HepG2 (cell line): ENCODE measurements at regions not wholly inside any gene's neighbourhood (a gene's known extent, or its start where the extent isn't known, plus 50 kb on each side); places are given as distances from the start of the nearest gene placed in this dataset.

ENCODE experiments used
- ATAC-seq: fragments of 200-7000 bp; cut with Tn5 transposase; 3 replicates; pipeline ENCODE4 v1.9.1; 2020; ENCODE audit warnings: mild to moderate bottlenecking, moderate library complexity
- BruUV-seq: library from RNA; stranded (reverse); fragments of 400-500 nt; replicated peaks from 2 replicates; lab custom pipeline; 2021; lab: Mats Ljungman, UMichigan
- CTCF ChIA-PET: fragments of 300-600 bp; formaldehyde crosslinking; extraction: SDS; loops from one replicate; lab custom pipeline; 2021; ENCODE audit warnings: low total read pairs, inconsistent platforms, low intra/inter-chr PET ratio; lab: Yijun Ruan, JAX
- POLR2A ChIA-PET: fragments of 350-600 bp; sonication (Branson Sonifier 250); formaldehyde crosslinking; loops from one replicate; lab custom pipeline; 2020; ENCODE audit warnings: antibody characterized with exemption, inconsistent platforms; lab: Yijun Ruan, JAX
- DNase-seq: peaks from one replicate; pipeline ENCODE4 v3.0.0-alpha.2; 2015; ENCODE audit warnings: low spot score
- FAIRE-seq: peaks from 3 replicates; lab custom pipeline; 2011; peaks lifted over from hg19 to GRCh38; lab: Jason Lieb, UNC
- H2AFZ ChIP-seq: one replicate; pipeline ENCODE4 v1.6.1; 2011; ENCODE audit warnings: low read length, inconsistent platforms
- H3K27ac ChIP-seq: fragments of 300-600 bp; 3 replicates; pipeline ENCODE4 v1.8.0; 2011; ENCODE audit warnings: mixed run types, mild to moderate bottlenecking, mixed read lengths, low read length, inconsistent platforms; ENCODE audit not compliant: insufficient read depth; ENCODE audit errors: extremely low read length
- H3K27me3 ChIP-seq, 2 experiments: fragments of 200-600 bp in 1 of 2; 2 replicates in 1 of 2; 3 replicates in 1 of 2; pipeline versions ENCODE4 v1.6.0 to v1.8.0; 2011; ENCODE audit warnings: low read length in 2 of 2, mild to moderate bottlenecking in 2 of 2, moderate library complexity in 2 of 2, inconsistent platforms in 1 of 2; ENCODE audit not compliant: insufficient read depth in 2 of 2, control insufficient read depth in 1 of 2
- H3K36me3 ChIP-seq, 2 experiments: fragments of 200-600 bp in 1 of 2; replicated peaks in 1 of 2; 2 replicates in 1 of 2; 3 replicates in 1 of 2; pipeline versions ENCODE4 v1.5.1 to v1.8.0; 2011; ENCODE audit warnings: low read length in 2 of 2, inconsistent platforms in 1 of 2; ENCODE audit not compliant: insufficient read depth in 2 of 2, control insufficient read depth in 1 of 2
- H3K4me1 ChIP-seq: 2 replicates; pipeline ENCODE4 v1.5.1; 2012; ENCODE audit warnings: low read length, inconsistent platforms; ENCODE audit not compliant: insufficient read depth
- H3K4me2 ChIP-seq: 2 replicates; pipeline ENCODE4 v1.6.0; 2011; ENCODE audit warnings: low read depth, low read length, inconsistent platforms
- H3K4me3 ChIP-seq, 3 experiments: fragments of 200-600 bp in 1 of 3; sonication (generic), shearing (Covaris generic) in 1 of 3; replicated peaks in 1 of 3; 2 replicates each; pipeline ENCODE4 v1.5.1; 2011 to 2016; ENCODE audit warnings: low read length in 3 of 3, inconsistent platforms in 2 of 3, low read depth in 2 of 3, mild to moderate bottlenecking in 2 of 3, control low read depth in 1 of 3, mixed read lengths in 1 of 3; ENCODE audit not compliant: insufficient read depth in 1 of 3
- H3K79me2 ChIP-seq: one replicate; pipeline ENCODE4 v1.6.1; 2011; ENCODE audit warnings: low read length, inconsistent platforms; ENCODE audit not compliant: insufficient read depth
- H3K9ac ChIP-seq: 2 replicates; pipeline ENCODE4 v1.6.0; 2011; ENCODE audit warnings: mild to moderate bottlenecking, low read depth, low read length, inconsistent platforms; ENCODE audit not compliant: insufficient read depth
- H3K9me3 ChIP-seq: 2 replicates; pipeline ENCODE4 v1.5.1; 2012; ENCODE audit warnings: mild to moderate bottlenecking, low read length
- H4K20me1 ChIP-seq: 2 replicates; pipeline ENCODE4 v1.6.0; 2011; ENCODE audit warnings: inconsistent platforms, mild to moderate bottlenecking, low read length, moderate library complexity; ENCODE audit not compliant: insufficient read depth
- MEIS1 ChIP-seq: sonication (generic); formaldehyde crosslinking; IDR thresholded peaks from 2 replicates; pipeline ENCODE4 v1.9.0; 2021; ENCODE audit warnings: mild to moderate bottlenecking, missing genetic modification reagents, moderate library complexity, borderline replicate concordance
- NCOA2 ChIP-seq: sonication (generic); formaldehyde crosslinking; IDR thresholded peaks from 2 replicates; pipeline ENCODE4 v1.8.0; 2022; ENCODE audit warnings: inconsistent platforms
- NR1H2 ChIP-seq: sonication (generic); formaldehyde crosslinking; IDR thresholded peaks from 2 replicates; pipeline ENCODE4 v1.8.1; 2022; ENCODE audit warnings: low read depth, missing genetic modification reagents, borderline replicate concordance
- PHF8 ChIP-seq: sonication (generic); formaldehyde crosslinking; IDR thresholded peaks from 2 replicates; pipeline ENCODE4 v1.5.0; 2020; ENCODE audit warnings: missing genetic modification reagents
- PPARG ChIP-seq: conservative IDR thresholded peaks from 2 replicates; pipeline ENCODE4 v1.6.1; 2016; ENCODE audit warnings: missing biosample characterization, missing genetic modification reagents
- SP2 ChIP-seq: sonication (generic); formaldehyde crosslinking; IDR thresholded peaks from 2 replicates; pipeline ENCODE4 v1.5.1; 2020; ENCODE audit warnings: mild to moderate bottlenecking, missing genetic modification reagents
- ZBTB8A ChIP-seq: sonication (generic); formaldehyde crosslinking; IDR thresholded peaks from 2 replicates; pipeline ENCODE4 v1.4.0; 2020; ENCODE audit warnings: mild to moderate bottlenecking, low read depth, missing genetic modification reagents, borderline replicate concordance
- ZMYM4 ChIP-seq: sonication (generic); formaldehyde crosslinking; IDR thresholded peaks from 2 replicates; pipeline ENCODE4 v1.8.1; 2023; ENCODE audit warnings: mild to moderate bottlenecking, missing genetic modification reagents
- ZNF335 ChIP-seq: sonication (generic); formaldehyde crosslinking; IDR thresholded peaks from 2 replicates; pipeline ENCODE4 v1.4.0; 2020; ENCODE audit warnings: missing genetic modification reagents
- ZNF720 ChIP-seq: sonication (generic); formaldehyde crosslinking; IDR thresholded peaks from 2 replicates; pipeline ENCODE4 v1.4.0; 2020; ENCODE audit warnings: missing genetic modification reagents
- WGBS: methylation state at CpG from one replicate; pipeline ENCODE4 v1.1.6; 2017; ENCODE audit warnings: low lambda C conversion rate; 5-methylcytosine and 5-hydroxymethylcytosine counted together
- in situ Hi-C: cut with HindIII; loops from 2 replicates; pipeline ENCODE4 v1.10.0; 2017; ENCODE audit warnings: low pct_unique_long_range_greater_than_20kb; ENCODE audit not compliant: extremely low pct_ligation_motif_present
- intact Hi-C: fragments of 100-400 bp; cut with micrococcal nuclease; formaldehyde crosslinking; loops from one replicate; pipeline ENCODE4 v1.10.0; 2022; ENCODE audit not compliant: unreplicated experiment
- TF ChIP-seq, protein P1 (sequence below): sonication (generic); formaldehyde crosslinking; conservative IDR thresholded peaks from 2 replicates; pipeline ENCODE4 v1.8.0; 2022; ENCODE audit warnings: mild to moderate bottlenecking, moderate library complexity, missing genetic modification reagents
- TF ChIP-seq, protein P2 (sequence below): sonication (generic); formaldehyde crosslinking; IDR thresholded peaks from 2 replicates; pipeline ENCODE4 v1.4.0; 2020; ENCODE audit warnings: missing genetic modification reagents

DNA sequence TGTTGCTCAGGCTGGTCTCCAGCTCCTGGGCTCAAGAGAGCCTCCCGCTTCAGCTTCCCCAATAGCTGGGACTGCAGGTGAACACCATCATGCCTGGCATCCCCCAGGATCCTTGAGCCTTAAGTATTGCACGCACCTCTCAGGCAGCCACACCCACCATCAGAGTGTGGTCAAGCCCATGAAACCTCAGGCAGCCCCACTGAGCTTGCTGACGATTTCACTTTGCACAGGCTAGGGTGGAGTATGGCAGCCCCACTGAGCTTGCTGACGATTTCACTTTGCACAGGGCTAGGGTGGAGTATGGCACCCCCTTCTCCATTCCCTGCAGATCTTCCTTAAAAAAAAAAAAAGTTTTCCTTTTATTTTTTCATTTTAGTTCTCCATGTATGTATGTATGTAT, 57.2 kb downstream of the RHOXF2B start:
- Histone ChIP-seq H2AFZ (no peak overlapping the region), H3K4me1 (peaks cover 9% of the 10 kb centered on the region; the same call in 1 of the 2 replicates), H3K9me3 (no peaks in the 10 kb centered on the region), H3K4me2 (no peak overlapping the region), H3K79me2 (no peaks in the 10 kb centered on the region), H3K27ac (no peak overlapping the region), H3K9ac (no peak overlapping the region), H4K20me1 (no peaks in the 10 kb centered on the region), H3K27me3 (peaks cover 0 to 5% of the 10 kb centered on the region in 2 experiments; a peak in 1 of 5 replicates), H3K36me3 (no peaks in the 10 kb centered on the region), H3K4me3 (no peak overlapping the region)
- BruUV-seq, result no TSS peak
- TF ChIP-seq PHF8 (CRISPR knock-in tag) (no peak), ZNF720 (no peak)
- ChIA-PET CTCF (no interaction called here), POLR2A (no interaction called here)
- WGBS, result 22% methylated on average over 3 of the region's 4 CpGs
- DNase-seq, result no peak
- intact Hi-C loops, result no loop called here
- ATAC-seq, result no peak
- FAIRE-seq, result no peak
- in situ Hi-C loops, result no loop called here

DNA sequence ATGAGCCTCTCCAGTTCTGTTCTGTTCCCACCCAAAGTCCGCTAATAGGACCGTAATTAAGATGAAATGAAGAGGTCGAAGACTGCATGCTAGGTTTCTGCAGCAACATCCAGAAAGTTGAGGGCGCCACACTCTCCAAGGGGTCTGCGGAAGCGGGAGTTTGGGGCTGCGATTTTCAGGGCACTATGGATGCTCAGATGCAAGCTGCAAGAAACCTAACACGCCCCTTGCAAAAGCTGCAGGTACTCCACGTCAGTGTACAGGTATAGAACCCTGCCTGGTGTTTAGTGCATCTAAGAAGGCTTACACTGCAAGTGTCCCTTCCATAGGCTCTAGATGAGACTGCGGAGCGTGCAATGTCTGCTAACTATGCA, 61.4 kb downstream of the RHOXF2B start:
- H3K27ac ChIP-seq, result no peak overlapping the region
- H2AFZ ChIP-seq, result no peak overlapping the region
- H3K27me3 ChIP-seq, result peaks cover 0 to 10% of the 10 kb centered on the region in 2 experiments; a peak in 1 of 5 replicates
- FAIRE-seq (no peak), ATAC-seq (no peak), DNase-seq (no peak)
- H3K36me3 ChIP-seq, result no peaks in the 10 kb centered on the region
- intact Hi-C loops, result no loop called here
- H3K9me3 ChIP-seq, result no peaks in the 10 kb centered on the region
- H3K79me2 ChIP-seq, result no peaks in the 10 kb centered on the region
- no peak overlapping the region for H3K4me2 ChIP-seq
- no peaks in the 10 kb centered on the region for H3K4me1 ChIP-seq
- WGBS, result 92% methylated on average over 2 of the region's 11 CpGs
- no peak overlapping the region for H3K9ac ChIP-seq
- ChIA-PET POLR2A (no interaction called here), CTCF (no interaction called here)
- TF ChIP-seq, protein P1, sequence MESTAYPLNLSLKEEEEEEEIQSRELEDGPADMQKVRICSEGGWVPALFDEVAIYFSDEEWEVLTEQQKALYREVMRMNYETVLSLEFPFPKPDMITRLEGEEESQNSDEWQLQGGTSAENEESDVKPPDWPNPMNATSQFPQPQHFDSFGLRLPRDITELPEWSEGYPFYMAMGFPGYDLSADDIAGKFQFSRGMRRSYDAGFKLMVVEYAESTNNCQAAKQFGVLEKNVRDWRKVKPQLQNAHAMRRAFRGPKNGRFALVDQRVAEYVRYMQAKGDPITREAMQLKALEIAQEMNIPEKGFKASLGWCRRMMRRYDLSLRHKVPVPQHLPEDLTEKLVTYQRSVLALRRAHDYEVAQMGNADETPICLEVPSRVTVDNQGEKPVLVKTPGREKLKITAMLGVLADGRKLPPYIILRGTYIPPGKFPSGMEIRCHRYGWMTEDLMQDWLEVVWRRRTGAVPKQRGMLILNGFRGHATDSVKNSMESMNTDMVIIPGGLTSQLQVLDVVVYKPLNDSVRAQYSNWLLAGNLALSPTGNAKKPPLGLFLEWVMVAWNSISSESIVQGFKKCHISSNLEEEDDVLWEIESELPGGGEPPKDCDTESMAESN (CRISPR knock-in tag), result no peak
- TF ChIP-seq SP2 (CRISPR knock-in tag), result no peak
- TF ChIP-seq NCOA2 (CRISPR knock-in tag), result no peak
- TF ChIP-seq, protein P2, sequence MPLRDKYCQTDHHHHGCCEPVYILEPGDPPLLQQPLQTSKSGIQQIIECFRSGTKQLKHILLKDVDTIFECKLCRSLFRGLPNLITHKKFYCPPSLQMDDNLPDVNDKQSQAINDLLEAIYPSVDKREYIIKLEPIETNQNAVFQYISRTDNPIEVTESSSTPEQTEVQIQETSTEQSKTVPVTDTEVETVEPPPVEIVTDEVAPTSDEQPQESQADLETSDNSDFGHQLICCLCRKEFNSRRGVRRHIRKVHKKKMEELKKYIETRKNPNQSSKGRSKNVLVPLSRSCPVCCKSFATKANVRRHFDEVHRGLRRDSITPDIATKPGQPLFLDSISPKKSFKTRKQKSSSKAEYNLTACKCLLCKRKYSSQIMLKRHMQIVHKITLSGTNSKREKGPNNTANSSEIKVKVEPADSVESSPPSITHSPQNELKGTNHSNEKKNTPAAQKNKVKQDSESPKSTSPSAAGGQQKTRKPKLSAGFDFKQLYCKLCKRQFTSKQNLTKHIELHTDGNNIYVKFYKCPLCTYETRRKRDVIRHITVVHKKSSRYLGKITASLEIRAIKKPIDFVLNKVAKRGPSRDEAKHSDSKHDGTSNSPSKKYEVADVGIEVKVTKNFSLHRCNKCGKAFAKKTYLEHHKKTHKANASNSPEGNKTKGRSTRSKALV (CRISPR knock-in tag), result no peak
- TF ChIP-seq NR1H2 (CRISPR knock-in tag), result no peak
- TF ChIP-seq ZMYM4 (CRISPR knock-in tag), result no peak
- no peak for TF ChIP-seq MEIS1
- TF ChIP-seq PPARG (CRISPR knock-in tag), result no peak
- TF ChIP-seq ZNF335 (CRISPR knock-in tag), result no peak
- no peak for TF ChIP-seq ZBTB8A (CRISPR knock-in tag)
- no TSS peak for BruUV-seq
- no peaks in the 10 kb centered on the region for H4K20me1 ChIP-seq
- in situ Hi-C loops, result no loop called here
- no peak overlapping the region for H3K4me3 ChIP-seq
